H9 (cell line): ENCODE measurements at regions not wholly inside any gene's neighbourhood (a gene's known extent, or its start where the extent isn't known, plus 50 kb on each side); places are given as distances from the start of the nearest gene placed in this dataset.

Source experiments
- DNase-seq: peaks from one replicate; pipeline ENCODE4 v3.0.0-alpha.2; 2017
- H2AFZ ChIP-seq: one replicate; pipeline ENCODE4 v1.6.1; 2013; ENCODE audit warnings: mild to moderate bottlenecking, low read length, control low read depth, moderate library complexity
- H2AK5ac ChIP-seq: 2 replicates; pipeline ENCODE4 v1.6.1; 2013; ENCODE audit warnings: low read length, control low read depth, mixed read lengths; ENCODE audit not compliant: insufficient read length
- H2BK120ac ChIP-seq: one replicate; pipeline ENCODE4 v1.6.1; 2013; ENCODE audit warnings: low read depth, mild to moderate bottlenecking, low read length, control low read depth, inconsistent platforms; ENCODE audit not compliant: poor library complexity, severe bottlenecking
- H2BK12ac ChIP-seq: 2 replicates; pipeline ENCODE4 v1.6.1; 2013; ENCODE audit warnings: low read length, control low read depth, mixed read lengths, low read depth; ENCODE audit not compliant: insufficient read length
- H2BK15ac ChIP-seq: 2 replicates; pipeline ENCODE4 v1.6.1; 2013; ENCODE audit warnings: low read depth, low read length, control low read depth
- H2BK20ac ChIP-seq: one replicate; pipeline ENCODE4 v1.6.1; 2013; ENCODE audit warnings: low read depth, mild to moderate bottlenecking, low read length, control low read depth, inconsistent platforms; ENCODE audit not compliant: poor library complexity, severe bottlenecking
- H2BK5ac ChIP-seq: 2 replicates; pipeline ENCODE4 v1.6.1; 2013; ENCODE audit warnings: low read length, control low read depth, mixed read lengths; ENCODE audit not compliant: insufficient read length
- H3K14ac ChIP-seq: 2 replicates; pipeline ENCODE4 v1.6.1; 2013; ENCODE audit warnings: low read length, control low read depth; ENCODE audit not compliant: insufficient read depth
- H3K18ac ChIP-seq: 2 replicates; pipeline ENCODE4 v1.6.1; 2013; ENCODE audit warnings: low read depth, mild to moderate bottlenecking, mixed read lengths, low read length, control low read depth; ENCODE audit not compliant: insufficient read length
- H3K23ac ChIP-seq: 2 replicates; pipeline ENCODE4 v1.6.1; 2013; ENCODE audit warnings: low read length, control low read depth, mixed read lengths, low read depth; ENCODE audit not compliant: insufficient read length
- H3K23me2 ChIP-seq: 2 replicates; pipeline ENCODE4 v1.6.1; 2013; ENCODE audit warnings: low read depth, mild to moderate bottlenecking, mixed read lengths, low read length, control low read depth; ENCODE audit not compliant: insufficient read length, poor library complexity, severe bottlenecking
- H3K27ac ChIP-seq: 2 replicates; pipeline ENCODE4 v1.5.1; 2013; ENCODE audit warnings: low read length, control low read depth, mixed read lengths, low read depth; ENCODE audit not compliant: insufficient read length
- H3K27me3 ChIP-seq: 2 replicates; pipeline ENCODE4 v1.6.1; 2013; ENCODE audit warnings: low read length, control low read depth, inconsistent platforms; ENCODE audit not compliant: insufficient read depth
- H3K4ac ChIP-seq: 2 replicates; pipeline ENCODE4 v1.6.1; 2013; ENCODE audit warnings: low read depth, mild to moderate bottlenecking, control low read depth, inconsistent platforms, low read length, moderate library complexity
- H3K4me1 ChIP-seq: 2 replicates; pipeline ENCODE4 v1.6.1; 2013; ENCODE audit warnings: low read length, control low read depth, inconsistent platforms; ENCODE audit not compliant: insufficient read depth
- H3K4me2 ChIP-seq: 2 replicates; pipeline ENCODE4 v1.6.1; 2013; ENCODE audit warnings: low read length, control low read depth, mixed read lengths; ENCODE audit not compliant: insufficient read length, insufficient read depth
- H3K56ac ChIP-seq: 2 replicates; pipeline ENCODE4 v1.6.1; 2013; ENCODE audit warnings: low read depth, mild to moderate bottlenecking, mixed read lengths, low read length, control low read depth; ENCODE audit not compliant: insufficient read length
- H3K79me1 ChIP-seq: 2 replicates; pipeline ENCODE4 v1.6.1; 2013; ENCODE audit warnings: low read depth, mild to moderate bottlenecking, moderate library complexity, low read length, control low read depth, inconsistent platforms; ENCODE audit not compliant: insufficient read depth, poor library complexity, severe bottlenecking
- H3K79me2 ChIP-seq: 2 replicates; pipeline ENCODE4 v1.6.1; 2013; ENCODE audit warnings: low read length, control low read depth, inconsistent platforms; ENCODE audit not compliant: insufficient read depth
- H3K9ac ChIP-seq: 2 replicates; pipeline ENCODE4 v1.6.1; 2013; ENCODE audit warnings: low read length, control low read depth, mixed read lengths; ENCODE audit not compliant: insufficient read length; ENCODE audit errors: extremely low read depth
- H3K9me3 ChIP-seq: one replicate; pipeline ENCODE4 v1.6.1; 2013; ENCODE audit warnings: low read depth, low read length, inconsistent platforms; ENCODE audit not compliant: control insufficient read depth
- H3T11ph ChIP-seq: one replicate; pipeline ENCODE4 v1.6.1; 2013; ENCODE audit warnings: mild to moderate bottlenecking, low read length, control low read depth, inconsistent platforms
- H4K20me1 ChIP-seq: one replicate; pipeline ENCODE4 v1.6.1; 2013; ENCODE audit not compliant: control insufficient read depth, insufficient read length, insufficient read depth
- H4K5ac ChIP-seq: 2 replicates; pipeline ENCODE4 v1.6.1; 2013; ENCODE audit warnings: low read depth, mild to moderate bottlenecking, mixed read lengths, low read length, control low read depth; ENCODE audit not compliant: insufficient read length
- H4K8ac ChIP-seq: replicated peaks from 2 replicates; pipeline ENCODE4 v1.6.1; 2013; ENCODE audit warnings: low read length, control low read depth, mixed read lengths, low read depth; ENCODE audit not compliant: insufficient read length
- H4K91ac ChIP-seq: 2 replicates; pipeline ENCODE4 v1.6.1; 2013; ENCODE audit warnings: low read depth, mild to moderate bottlenecking, moderate library complexity, mixed read lengths, low read length, control low read depth; ENCODE audit not compliant: insufficient read length
- H3K27ac Mint-ChIP-seq, 3 experiments: 2 replicates in 2 of 3; 3 replicates in 1 of 3; pipeline ENCODE4 v1.8.0; 2020 to 2021; ENCODE audit warnings: mixed read lengths in 3 of 3, mild to moderate bottlenecking in 1 of 3, moderate library complexity in 1 of 3
- H3K27me3 Mint-ChIP-seq: 2 replicates; pipeline ENCODE4 v1.8.0; 2021; ENCODE audit warnings: low read depth, mild to moderate bottlenecking, moderate library complexity, mixed read lengths
- H3K36me3 Mint-ChIP-seq, 3 experiments: 2 replicates in 2 of 3; 3 replicates in 1 of 3; pipeline ENCODE4 v1.8.0; 2020 to 2021; ENCODE audit warnings: low read depth in 3 of 3, mixed read lengths in 3 of 3; ENCODE audit not compliant: insufficient read depth in 1 of 3
- H3K4me1 Mint-ChIP-seq, 2 experiments: 2 replicates each; pipeline ENCODE4 v1.8.0; 2020; ENCODE audit warnings: mixed read lengths in 2 of 2
- H3K4me3 Mint-ChIP-seq, 2 experiments: 2 replicates in 1 of 2; 3 replicates in 1 of 2; pipeline ENCODE4 v1.8.0; 2020 to 2021; ENCODE audit warnings: mild to moderate bottlenecking in 2 of 2, mixed read lengths in 2 of 2, moderate library complexity in 1 of 2
- H3K9me3 Mint-ChIP-seq, 2 experiments: 2 replicates in 1 of 2; 3 replicates in 1 of 2; pipeline ENCODE4 v1.8.0; 2020; ENCODE audit warnings: mild to moderate bottlenecking in 2 of 2, mixed read lengths in 2 of 2, moderate library complexity in 1 of 2
- WGBS: extraction: QIAGEN DNeasy Blood & Tissue Kit; methylation state at CpG from one replicate; pipeline ENCODE4 v1.1.7; 2013; ENCODE audit warnings: missing lambda C conversion rate, low lambda C conversion rate, mixed read lengths; ENCODE audit not compliant: insufficient read length; ENCODE audit errors: extremely low coverage; 5-methylcytosine and 5-hydroxymethylcytosine counted together
- TF ChIP-seq, protein P1 (sequence below): fragments of 200-600 bp; sonication (generic); conservative IDR thresholded peaks from 3 replicates; pipeline ENCODE4 v1.8.0; 2021; ENCODE audit warnings: antibody characterized with exemption, mild to moderate bottlenecking

DNA sequence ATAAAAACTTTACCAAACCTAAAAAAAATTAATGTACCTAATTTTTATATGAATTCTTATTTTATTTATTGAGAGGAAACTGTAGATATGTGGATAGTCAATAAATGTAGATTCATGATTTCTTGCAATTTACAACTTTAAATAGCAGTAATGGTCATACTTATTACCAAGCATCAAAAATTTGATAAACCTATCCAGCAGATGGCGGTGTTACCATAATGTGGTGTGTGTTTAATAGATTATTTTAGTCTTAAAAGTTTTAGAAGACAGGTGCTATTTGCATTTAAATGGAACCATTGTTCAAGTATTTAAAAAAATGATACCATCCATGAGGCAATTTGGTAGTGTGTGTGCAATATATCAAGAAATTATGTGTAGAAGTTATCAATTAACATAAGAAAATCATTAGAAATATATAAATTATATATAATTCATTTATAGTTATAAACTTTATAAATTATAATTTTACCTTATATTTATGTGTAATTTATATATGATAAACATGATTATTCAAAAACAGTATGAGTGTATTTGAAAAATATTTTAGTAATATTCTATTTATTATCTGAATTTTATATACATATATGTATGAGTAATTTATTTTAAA, 176.0 kb upstream of the BCHE start:
- WGBS, result no CpG with 5 or more reads among the region's 1 CpG
- no peak overlapping the region for H3K23ac ChIP-seq
- H3K27me3 ChIP-seq, result no peaks in the 10 kb centered on the region
- no peak overlapping the region for H4K8ac ChIP-seq
- Mint-ChIP-seq H3K27me3 (no peaks in the 10 kb centered on the region), H3K4me3 (no peak overlapping the region), H3K4me1 (no peaks in the 10 kb centered on the region), H3K36me3 (no peaks in the 10 kb centered on the region), H3K9me3 (no peaks in the 10 kb centered on the region), H3K27ac (no peak overlapping the region)
- H3T11ph ChIP-seq, result no peak overlapping the region
- no peak overlapping the region for H2AK5ac ChIP-seq
- H2BK12ac ChIP-seq, result no peak overlapping the region
- DNase-seq, result no peak
- no peak overlapping the region for H4K5ac ChIP-seq
- H4K91ac ChIP-seq, result no peak overlapping the region
- no peaks in the 10 kb centered on the region for H4K20me1 ChIP-seq
- H3K14ac ChIP-seq, result no peak overlapping the region
- TF ChIP-seq, protein P1, sequence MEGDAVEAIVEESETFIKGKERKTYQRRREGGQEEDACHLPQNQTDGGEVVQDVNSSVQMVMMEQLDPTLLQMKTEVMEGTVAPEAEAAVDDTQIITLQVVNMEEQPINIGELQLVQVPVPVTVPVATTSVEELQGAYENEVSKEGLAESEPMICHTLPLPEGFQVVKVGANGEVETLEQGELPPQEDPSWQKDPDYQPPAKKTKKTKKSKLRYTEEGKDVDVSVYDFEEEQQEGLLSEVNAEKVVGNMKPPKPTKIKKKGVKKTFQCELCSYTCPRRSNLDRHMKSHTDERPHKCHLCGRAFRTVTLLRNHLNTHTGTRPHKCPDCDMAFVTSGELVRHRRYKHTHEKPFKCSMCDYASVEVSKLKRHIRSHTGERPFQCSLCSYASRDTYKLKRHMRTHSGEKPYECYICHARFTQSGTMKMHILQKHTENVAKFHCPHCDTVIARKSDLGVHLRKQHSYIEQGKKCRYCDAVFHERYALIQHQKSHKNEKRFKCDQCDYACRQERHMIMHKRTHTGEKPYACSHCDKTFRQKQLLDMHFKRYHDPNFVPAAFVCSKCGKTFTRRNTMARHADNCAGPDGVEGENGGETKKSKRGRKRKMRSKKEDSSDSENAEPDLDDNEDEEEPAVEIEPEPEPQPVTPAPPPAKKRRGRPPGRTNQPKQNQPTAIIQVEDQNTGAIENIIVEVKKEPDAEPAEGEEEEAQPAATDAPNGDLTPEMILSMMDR, result peak; percentile 79
- no peaks in the 10 kb centered on the region for H3K23me2 ChIP-seq
- no peaks in the 10 kb centered on the region for H3K9me3 ChIP-seq
- no peak overlapping the region for H2BK120ac ChIP-seq
- no peak overlapping the region for H2BK15ac ChIP-seq
- no peak overlapping the region for H3K4ac ChIP-seq
- H3K9ac ChIP-seq, result no peak overlapping the region
- H2AFZ ChIP-seq, result no peak overlapping the region
- no peaks in the 10 kb centered on the region for H3K79me2 ChIP-seq
- no peak overlapping the region for H3K27ac ChIP-seq
- H3K79me1 ChIP-seq, result no peaks in the 10 kb centered on the region
- H3K18ac ChIP-seq, result no peak overlapping the region
- no peak overlapping the region for H3K56ac ChIP-seq
- no peaks in the 10 kb centered on the region for H3K4me1 ChIP-seq
- H2BK20ac ChIP-seq, result no peak overlapping the region
- no peak overlapping the region for H3K4me2 ChIP-seq
- no peak overlapping the region for H2BK5ac ChIP-seq
